GM06990 (cell line): ENCODE measurements at regions not wholly inside any gene's neighbourhood (a gene's known extent, or its start where the extent isn't known, plus 50 kb on each side); places are given as distances from the start of the nearest gene placed in this dataset.

Source experiments
- DNase-seq: peaks from one replicate; pipeline ENCODE4 v3.0.0-alpha.2; 2011; ENCODE audit not compliant: insufficient read length; ENCODE audit errors: extremely low read depth
- H3K27me3 ChIP-seq: replicated peaks from 2 replicates; pipeline ENCODE4 v1.6.0; 2011; ENCODE audit warnings: low read length; ENCODE audit not compliant: control insufficient read depth, insufficient read depth
- H3K36me3 ChIP-seq: 2 replicates; pipeline ENCODE4 v1.5.1; 2011; ENCODE audit warnings: low read length; ENCODE audit not compliant: control insufficient read depth, insufficient read depth
- H3K4me3 ChIP-seq: replicated peaks from 2 replicates; pipeline ENCODE4 v1.5.1; 2011; ENCODE audit warnings: low read depth, mild to moderate bottlenecking, control low read depth, low read length
- CTCF ChIP-seq: IDR thresholded peaks from 2 replicates; pipeline ENCODE4 v1.5.1; 2011; ENCODE audit warnings: low read length, control low read depth, mild to moderate bottlenecking, inconsistent platforms; ENCODE audit not compliant: insufficient read depth, poor library complexity, severe bottlenecking

GRCh38 chr5:68950125-68950524 is 143.7 kb upstream of the SLC30A5 start:
- no peak for TF ChIP-seq CTCF

GRCh38 chr5:68950930-68951329 is 142.9 kb upstream of the SLC30A5 start:
- Histone ChIP-seq H3K36me3 (no peaks in the 10 kb centered on the region), H3K27me3 (no peaks in the 10 kb centered on the region), H3K4me3 (no peak overlapping the region)
- DNase-seq, result no peak
- TF ChIP-seq CTCF, result no peak

More at GRCh38 chr5:68950125-68950524, 143.7 kb upstream of the SLC30A5 start:
- no peaks in the 10 kb centered on the region for H3K36me3 ChIP-seq
- no peaks in the 10 kb centered on the region for H3K27me3 ChIP-seq
- no peak for DNase-seq
- no peak overlapping the region for H3K4me3 ChIP-seq

- H3K4me3 ChIP-seq, result no peak overlapping the region
- TF ChIP-seq CTCF, result no peak
- no peaks in the 10 kb centered on the region for H3K36me3 ChIP-seq
- H3K27me3 ChIP-seq, result no peaks in the 10 kb centered on the region
- DNase-seq, result no peak
Measured at GRCh38 chr5:68953231-68953874, 140.5 kb upstream of the SLC30A5 start.

- H3K27me3 ChIP-seq, result no peaks in the 10 kb centered on the region
- no peak overlapping the region for H3K4me3 ChIP-seq
- no peaks in the 10 kb centered on the region for H3K36me3 ChIP-seq
- no peak for TF ChIP-seq CTCF
- no peak for DNase-seq
Measured at GRCh38 chr5:68953875-68954617, 139.8 kb upstream of the SLC30A5 start.

- TF ChIP-seq CTCF, result no peak
- Histone ChIP-seq H3K4me3 (no peak overlapping the region), H3K36me3 (no peaks in the 10 kb centered on the region), H3K27me3 (no peaks in the 10 kb centered on the region)
- DNase-seq, result no peak
Measured at GRCh38 chr5:68954618-68954910, 139.2 kb upstream of the SLC30A5 start.
